ENCODE measurements at regions not wholly inside any gene's neighbourhood (a gene's known extent, or its start where the extent isn't known, plus 50 kb on each side); places are given as distances from the start of the nearest gene placed in this dataset.

DNA sequence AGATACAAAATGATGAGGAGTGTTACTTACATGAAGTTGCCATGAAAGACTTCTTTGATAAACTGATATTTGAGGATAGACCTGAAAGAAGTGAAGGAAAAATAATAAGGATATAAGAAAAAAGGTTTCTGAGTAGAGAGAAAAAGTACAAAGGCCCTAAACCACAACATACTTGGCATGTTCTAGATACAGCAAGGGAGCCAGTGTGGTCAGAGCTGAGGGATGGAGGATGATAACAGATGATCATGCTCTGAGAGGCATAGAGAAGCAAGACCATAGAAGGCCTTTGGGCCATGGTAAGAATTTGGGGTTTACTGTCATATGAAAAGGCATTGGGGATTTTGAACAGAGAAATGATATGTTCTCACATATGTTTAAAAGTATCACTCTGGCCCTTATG lies 424.1 kb upstream of the CHST9 start:
- CTCF ChIA-PET = interaction anchor here (0.7 to 6.4 kb wide), 13 partner anchors 10 to 1885 kb away, joined by 3 to 90 read pairs (median 4); no protein-coding TSS in a partner anchor

DNA sequence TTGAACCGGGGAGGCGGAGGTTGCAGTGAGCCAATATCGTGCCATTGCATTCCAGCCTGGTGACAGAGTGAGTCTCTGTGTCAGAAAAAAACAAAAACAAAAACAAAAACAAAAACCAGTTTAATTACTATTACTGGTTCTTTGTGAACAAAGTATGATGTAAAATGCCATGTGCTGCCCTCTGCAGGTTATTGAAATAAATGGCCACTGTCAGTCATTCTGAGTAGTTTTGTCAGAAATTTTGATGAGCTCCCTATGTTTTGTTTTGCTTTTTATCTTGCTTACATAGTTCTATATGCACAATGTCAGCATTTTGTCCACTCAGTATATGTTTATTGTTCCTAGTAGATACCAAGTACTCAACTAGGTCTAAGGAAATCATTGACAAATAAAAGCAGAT lies 423.6 kb upstream of the CHST9 start:
- Mint-ChIP-seq H3K27ac (ENCODE audit: low read depth, unreplicated experiment) (no peak overlapping the region), H3K27me3 (ENCODE audit: insufficient read depth, unreplicated experiment) (no peaks in the 10 kb centered on the region), H3K4me3 (ENCODE audit: unreplicated experiment) (no peak overlapping the region), H3K4me1 (ENCODE audit: insufficient read depth, unreplicated experiment) (peaks cover 5% of the 10 kb centered on the region), H3K36me3 (ENCODE audit: insufficient read depth, unreplicated experiment) (no peaks in the 10 kb centered on the region), H3K9me3 (ENCODE audit: unreplicated experiment) (no peaks in the 10 kb centered on the region)
- DNase-seq (ENCODE audit: unreplicated experiment) = peak; percentile 37
- no TSS peak for BruUV-seq (replicated peaks)
- ChIA-PET CTCF (interaction anchor here (0.7 to 6.4 kb wide), 16 partner anchors 10 to 1885 kb away, joined by 3 to 90 read pairs (median 3); no protein-coding TSS in a partner anchor), POLR2A (no interaction called here)
- TF ChIP-seq, protein P1, sequence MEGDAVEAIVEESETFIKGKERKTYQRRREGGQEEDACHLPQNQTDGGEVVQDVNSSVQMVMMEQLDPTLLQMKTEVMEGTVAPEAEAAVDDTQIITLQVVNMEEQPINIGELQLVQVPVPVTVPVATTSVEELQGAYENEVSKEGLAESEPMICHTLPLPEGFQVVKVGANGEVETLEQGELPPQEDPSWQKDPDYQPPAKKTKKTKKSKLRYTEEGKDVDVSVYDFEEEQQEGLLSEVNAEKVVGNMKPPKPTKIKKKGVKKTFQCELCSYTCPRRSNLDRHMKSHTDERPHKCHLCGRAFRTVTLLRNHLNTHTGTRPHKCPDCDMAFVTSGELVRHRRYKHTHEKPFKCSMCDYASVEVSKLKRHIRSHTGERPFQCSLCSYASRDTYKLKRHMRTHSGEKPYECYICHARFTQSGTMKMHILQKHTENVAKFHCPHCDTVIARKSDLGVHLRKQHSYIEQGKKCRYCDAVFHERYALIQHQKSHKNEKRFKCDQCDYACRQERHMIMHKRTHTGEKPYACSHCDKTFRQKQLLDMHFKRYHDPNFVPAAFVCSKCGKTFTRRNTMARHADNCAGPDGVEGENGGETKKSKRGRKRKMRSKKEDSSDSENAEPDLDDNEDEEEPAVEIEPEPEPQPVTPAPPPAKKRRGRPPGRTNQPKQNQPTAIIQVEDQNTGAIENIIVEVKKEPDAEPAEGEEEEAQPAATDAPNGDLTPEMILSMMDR (IDR thresholded peaks at IDR 0.05; ENCODE audit: unreplicated experiment) = peak; percentile 54
- intact Hi-C loops (cut with micrococcal nuclease) = loop anchor here (10.0 kb wide), 1 partner anchor 794 kb away; no protein-coding TSS in a partner anchor

More for the DNA sequence above, 424.1 kb upstream of the CHST9 start:
- Mint-ChIP-seq H3K36me3 (ENCODE audit: insufficient read depth, unreplicated experiment) (no peaks in the 10 kb centered on the region), H3K27ac (ENCODE audit: low read depth, unreplicated experiment) (no peak overlapping the region), H3K4me1 (ENCODE audit: insufficient read depth, unreplicated experiment) (peaks cover 5% of the 10 kb centered on the region), H3K27me3 (ENCODE audit: insufficient read depth, unreplicated experiment) (no peaks in the 10 kb centered on the region), H3K9me3 (ENCODE audit: unreplicated experiment) (no peaks in the 10 kb centered on the region), H3K4me3 (ENCODE audit: unreplicated experiment) (no peak overlapping the region)
- DNase-seq (ENCODE audit: unreplicated experiment) = no peak
- POLR2A ChIA-PET = no interaction called here
- TF ChIP-seq, protein P1 (IDR thresholded peaks at IDR 0.05; ENCODE audit: unreplicated experiment) = no peak
- no TSS peak for BruUV-seq (replicated peaks)
- intact Hi-C loops (cut with micrococcal nuclease) = loop anchor here (10.0 kb wide), 1 partner anchor 794 kb away; no protein-coding TSS in a partner anchor

DNA sequence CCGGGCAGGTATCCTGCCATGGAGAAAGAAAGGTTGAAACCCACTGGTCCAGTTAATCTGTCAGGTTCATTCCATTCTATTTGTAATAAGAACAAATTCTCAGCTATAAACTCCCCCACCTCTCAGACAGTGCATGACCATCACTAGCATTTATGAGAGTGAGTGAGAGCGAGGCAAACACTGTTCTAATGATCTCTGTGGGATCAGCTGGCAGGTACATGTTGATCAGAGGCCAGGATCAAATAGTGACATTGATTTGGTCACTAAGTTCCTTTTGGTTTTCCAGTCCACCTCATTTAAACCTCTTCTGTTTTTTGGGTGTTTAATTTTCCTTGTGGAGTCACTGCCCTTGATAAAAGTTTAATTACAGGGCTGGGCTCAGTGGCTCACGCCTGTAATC lies 423.1 kb upstream of the CHST9 start:
- Mint-ChIP-seq H3K4me3 (ENCODE audit: unreplicated experiment) (no peak overlapping the region), H3K9me3 (ENCODE audit: unreplicated experiment) (no peaks in the 10 kb centered on the region), H3K4me1 (ENCODE audit: insufficient read depth, unreplicated experiment) (peaks cover 5% of the 10 kb centered on the region), H3K27ac (ENCODE audit: low read depth, unreplicated experiment) (no peak overlapping the region), H3K36me3 (ENCODE audit: insufficient read depth, unreplicated experiment) (no peaks in the 10 kb centered on the region), H3K27me3 (ENCODE audit: insufficient read depth, unreplicated experiment) (no peaks in the 10 kb centered on the region)
- CTCF ChIA-PET = interaction anchor here (0.6 to 6.4 kb wide), 15 partner anchors 13 to 1884 kb away, joined by 3 to 90 read pairs (median 3); no protein-coding TSS in a partner anchor
- POLR2A ChIA-PET = no interaction called here
- DNase-seq (ENCODE audit: unreplicated experiment) = no peak
- no TSS peak for BruUV-seq (replicated peaks)
- TF ChIP-seq, protein P1 (IDR thresholded peaks at IDR 0.05; ENCODE audit: unreplicated experiment) = no peak
- intact Hi-C loops (cut with micrococcal nuclease) = loop anchor here (10.0 kb wide), 1 partner anchor 793 kb away; no protein-coding TSS in a partner anchor

DNA sequence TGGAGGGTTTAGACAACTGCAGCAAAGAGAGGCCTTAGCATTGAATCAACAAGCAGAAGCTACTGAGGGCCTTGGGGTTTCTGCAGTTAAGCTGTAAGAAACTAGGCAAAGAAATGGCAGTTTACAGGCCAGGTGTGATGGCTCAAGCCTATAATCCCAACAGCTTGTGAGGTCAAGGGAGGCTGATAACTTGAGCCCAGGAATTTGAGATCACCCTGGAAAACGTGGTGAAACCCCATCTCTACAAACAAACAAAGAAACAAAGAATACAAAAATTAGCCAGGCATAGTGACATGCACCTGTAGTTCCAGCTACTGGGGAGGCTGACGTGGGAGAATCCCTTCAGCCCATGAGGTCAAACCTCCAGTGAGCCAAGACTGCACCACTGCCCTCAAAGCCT lies 421.6 kb upstream of the CHST9 start:
- intact Hi-C loops (cut with micrococcal nuclease) = loop anchor here (10.0 kb wide), 1 partner anchor 792 kb away; no protein-coding TSS in a partner anchor
- no peak overlapping the region for H3K4me3 Mint-ChIP-seq (ENCODE audit: unreplicated experiment)
- ChIA-PET CTCF (interaction anchor here (0.6 to 6.4 kb wide), 12 partner anchors 11 to 761 kb away, joined by 3 to 90 read pairs (median 4); no protein-coding TSS in a partner anchor), POLR2A (no interaction called here)
- no TSS peak for BruUV-seq (replicated peaks)
- DNase-seq (ENCODE audit: unreplicated experiment) = no peak
- peaks cover 5% of the 10 kb centered on the region for H3K4me1 Mint-ChIP-seq (ENCODE audit: insufficient read depth, unreplicated experiment)
- H3K27me3 Mint-ChIP-seq (ENCODE audit: insufficient read depth, unreplicated experiment) = no peaks in the 10 kb centered on the region
- H3K36me3 Mint-ChIP-seq (ENCODE audit: insufficient read depth, unreplicated experiment) = no peaks in the 10 kb centered on the region
- H3K9me3 Mint-ChIP-seq (ENCODE audit: unreplicated experiment) = no peaks in the 10 kb centered on the region
- H3K27ac Mint-ChIP-seq (ENCODE audit: low read depth, unreplicated experiment) = no peak overlapping the region
- TF ChIP-seq, protein P1 (IDR thresholded peaks at IDR 0.05; ENCODE audit: unreplicated experiment) = no peak

Measured in MCF 10A (cell line).